Mucosa of descending colon (tissue), 3 donors: ENCODE measurements at regions not wholly inside any gene's neighbourhood (a gene's known extent, or its start where the extent isn't known, plus 50 kb on each side); places are given as distances from the start of the nearest gene placed in this dataset.

Source experiments
- ATAC-seq: fragments of 200-7000 bp; cut with Tn5 transposase; one replicate; pipeline ENCODE4 v1.9.1; 2020; ENCODE audit warnings: mild to moderate bottlenecking, moderate library complexity
- DNase-seq, 3 donors: peaks; one replicate each; pipeline ENCODE4 v3.0.0-alpha.2; 2020
- H3K36me3 ChIP-seq: fragments of 200-600 bp; one replicate; pipeline ENCODE4 v1.8.0; 2021; ENCODE audit warnings: low read depth, mild to moderate bottlenecking
- H3K4me1 ChIP-seq: fragments of 200-600 bp; one replicate; pipeline ENCODE4 v1.8.0; 2021; ENCODE audit warnings: low read depth, mild to moderate bottlenecking
- H3K4me3 ChIP-seq: fragments of 200-600 bp; one replicate; pipeline ENCODE4 v1.8.0; 2021; ENCODE audit warnings: mild to moderate bottlenecking
- H3K9me3 ChIP-seq: fragments of 200-600 bp; one replicate; pipeline ENCODE4 v1.8.0; 2021; ENCODE audit warnings: mild to moderate bottlenecking
- intact Hi-C, 2 donors: fragments of 100-400 bp; cut with DNase I in 1 of 2; cut with micrococcal nuclease in 1 of 2; formaldehyde crosslinking; loops; one replicate each; pipeline versions ENCODE4 v1.11.0 to v1.11.1; 2022; cut with DNase I, micrococcal nuclease
- TF ChIP-seq, protein P1 (sequence below): fragments of 200-600 bp; IDR thresholded peaks from one replicate; pipeline ENCODE4 v1.8.0; 2022; ENCODE audit warnings: antibody characterized with exemption, mild to moderate bottlenecking
- donor health status: DM: no; HTN: no; CAD: no; lungs with moderate emphysema.
- donor health status: DM: no; HTN: no; CAD: no.
- donor health status: DM: no; HTN: yes; CAD: no.

DNA sequence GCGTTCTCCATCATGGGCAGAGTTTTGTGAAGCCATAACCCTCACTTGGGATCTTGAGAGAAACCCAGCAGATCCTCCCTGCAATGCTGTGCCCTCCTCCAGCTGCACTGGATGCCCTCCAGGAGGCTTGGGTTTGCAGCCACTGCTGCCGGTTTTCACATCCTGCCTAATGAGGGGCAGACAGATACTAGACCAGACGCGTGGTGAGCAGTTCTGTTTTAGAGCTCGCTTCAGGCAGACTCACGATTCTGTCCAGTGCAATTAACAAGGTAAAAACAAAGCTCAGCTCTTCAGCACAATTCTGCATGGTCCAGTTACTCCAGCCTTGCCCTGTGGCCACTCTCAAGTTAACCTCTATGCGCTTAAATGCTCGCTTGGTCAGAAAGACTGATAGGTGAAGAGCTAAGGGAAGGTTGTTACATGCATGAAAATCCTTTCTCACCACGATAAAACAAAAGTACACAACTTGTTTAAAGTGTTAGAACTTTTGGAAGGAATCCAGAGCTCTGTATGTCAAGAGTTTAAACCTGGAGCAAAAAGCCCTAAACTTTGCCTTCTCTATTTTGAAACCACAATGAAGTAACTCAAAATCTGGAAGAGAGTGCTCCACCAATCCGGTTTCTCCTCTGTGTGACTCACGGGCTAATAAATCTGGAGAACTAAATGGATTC, 292.3 kb upstream of the FAT3 start:
- Histone ChIP-seq H3K4me1 (no peaks in the 10 kb centered on the region), H3K36me3 (no peaks in the 10 kb centered on the region), H3K4me3 (no peak overlapping the region), H3K9me3 (no peaks in the 10 kb centered on the region)
- ATAC-seq (no peak), DNase-seq (no peak)
- intact Hi-C loops: no loop called here
- TF ChIP-seq, protein P1, sequence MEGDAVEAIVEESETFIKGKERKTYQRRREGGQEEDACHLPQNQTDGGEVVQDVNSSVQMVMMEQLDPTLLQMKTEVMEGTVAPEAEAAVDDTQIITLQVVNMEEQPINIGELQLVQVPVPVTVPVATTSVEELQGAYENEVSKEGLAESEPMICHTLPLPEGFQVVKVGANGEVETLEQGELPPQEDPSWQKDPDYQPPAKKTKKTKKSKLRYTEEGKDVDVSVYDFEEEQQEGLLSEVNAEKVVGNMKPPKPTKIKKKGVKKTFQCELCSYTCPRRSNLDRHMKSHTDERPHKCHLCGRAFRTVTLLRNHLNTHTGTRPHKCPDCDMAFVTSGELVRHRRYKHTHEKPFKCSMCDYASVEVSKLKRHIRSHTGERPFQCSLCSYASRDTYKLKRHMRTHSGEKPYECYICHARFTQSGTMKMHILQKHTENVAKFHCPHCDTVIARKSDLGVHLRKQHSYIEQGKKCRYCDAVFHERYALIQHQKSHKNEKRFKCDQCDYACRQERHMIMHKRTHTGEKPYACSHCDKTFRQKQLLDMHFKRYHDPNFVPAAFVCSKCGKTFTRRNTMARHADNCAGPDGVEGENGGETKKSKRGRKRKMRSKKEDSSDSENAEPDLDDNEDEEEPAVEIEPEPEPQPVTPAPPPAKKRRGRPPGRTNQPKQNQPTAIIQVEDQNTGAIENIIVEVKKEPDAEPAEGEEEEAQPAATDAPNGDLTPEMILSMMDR: no peak

DNA sequence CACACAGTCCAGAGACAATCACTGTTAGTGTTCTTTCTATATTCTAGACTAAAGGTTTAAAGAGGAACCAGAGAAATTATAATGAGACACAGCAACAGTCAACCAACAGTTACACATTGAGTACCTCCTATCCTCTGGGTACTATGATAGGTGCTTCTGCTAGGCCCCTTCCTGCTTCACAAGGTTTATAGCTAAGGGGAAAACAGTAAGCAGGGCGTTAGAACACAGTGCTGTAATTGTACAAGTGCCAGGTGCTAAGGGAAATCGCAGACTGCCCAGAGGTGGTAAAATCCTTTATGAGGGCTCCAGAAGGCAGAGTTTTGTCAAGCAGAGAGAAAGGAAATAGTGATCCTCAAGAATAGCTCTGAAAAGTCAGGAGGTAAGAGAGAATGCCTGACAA, 297.2 kb upstream of the FAT3 start:
- H3K36me3 ChIP-seq: no peaks in the 10 kb centered on the region
- intact Hi-C loops: no loop called here
- no peaks in the 10 kb centered on the region for H3K9me3 ChIP-seq
- no peaks in the 10 kb centered on the region for H3K4me1 ChIP-seq
- ATAC-seq (peak; percentile 94), DNase-seq (peak in 1 of 3 donors; percentile 24)
- TF ChIP-seq, protein P1: no peak
- no peak overlapping the region for H3K4me3 ChIP-seq

DNA sequence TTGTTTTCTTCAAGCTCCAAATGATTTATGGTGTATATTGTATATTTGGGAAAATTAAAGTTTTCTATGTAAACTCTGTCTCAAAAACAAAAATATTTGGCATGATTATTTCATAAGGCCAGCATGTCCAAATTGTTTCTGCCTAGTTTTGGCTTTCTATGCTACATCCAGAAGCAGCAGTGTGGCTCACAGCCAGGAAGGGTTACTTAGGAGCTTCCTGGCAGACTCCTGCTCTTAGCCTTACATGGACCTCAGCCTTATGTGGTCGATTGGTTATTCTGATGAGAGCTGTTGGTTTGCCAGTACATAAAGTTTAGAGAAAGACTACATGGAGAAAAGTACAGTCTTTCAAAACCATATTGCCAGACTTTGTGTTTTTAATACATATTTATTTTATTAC, 297.7 kb upstream of the FAT3 start:
- peak; percentile 36 for ATAC-seq
- intact Hi-C loops: no loop called here
- H3K9me3 ChIP-seq: no peaks in the 10 kb centered on the region
- no peaks in the 10 kb centered on the region for H3K36me3 ChIP-seq
- H3K4me1 ChIP-seq: no peaks in the 10 kb centered on the region
- H3K4me3 ChIP-seq: no peak overlapping the region
- TF ChIP-seq, protein P1: no peak
- peak; percentile 29 to 51 (median 50) for DNase-seq

DNA sequence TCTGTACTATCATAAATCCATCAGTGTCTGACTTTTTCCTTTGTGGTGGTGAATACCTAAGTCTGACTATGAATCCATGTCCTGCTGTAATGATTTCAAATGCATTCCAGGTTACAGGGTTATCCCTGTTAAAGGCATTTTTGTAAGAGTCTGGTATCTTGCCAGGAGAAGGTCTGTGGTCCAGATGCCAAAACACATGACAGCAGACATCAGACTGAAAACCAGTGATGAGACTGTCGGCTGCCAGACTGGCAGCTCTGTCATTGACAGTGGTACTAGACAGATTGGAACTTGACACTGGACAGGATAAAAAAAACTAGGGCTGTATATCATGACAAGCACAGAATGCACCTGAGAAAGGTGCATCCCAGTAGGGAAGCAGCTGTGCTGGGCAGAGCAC, 301.8 kb upstream of the FAT3 start:
- intact Hi-C loops: no loop called here

DNA sequence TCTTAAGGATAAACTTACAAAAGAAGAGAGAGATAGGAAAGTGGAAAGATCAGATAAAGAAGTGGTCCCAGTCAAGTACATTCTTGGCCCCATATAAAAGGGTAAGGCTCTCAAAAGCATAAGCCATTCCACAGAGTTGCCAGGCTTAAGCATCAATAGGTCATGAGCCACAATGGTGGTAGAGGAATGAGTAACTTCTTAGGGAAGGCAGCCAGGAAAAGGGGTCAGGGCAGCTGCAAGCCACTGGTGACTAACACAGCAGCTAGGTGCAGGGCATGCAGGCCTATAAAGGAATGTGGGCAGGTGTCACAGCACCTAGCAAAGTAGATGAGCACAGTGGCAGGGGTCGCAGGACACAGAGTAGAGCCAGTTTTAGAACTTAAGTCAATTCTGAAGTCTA, 302.6 kb upstream of the FAT3 start:
- Histone ChIP-seq H3K9me3 (no peaks in the 10 kb centered on the region), H3K4me1 (no peaks in the 10 kb centered on the region), H3K36me3 (no peaks in the 10 kb centered on the region), H3K4me3 (no peak overlapping the region)
- TF ChIP-seq, protein P1: no peak
- intact Hi-C loops: no loop called here
- no peak for DNase-seq
- no peak for ATAC-seq

More for the DNA sequence above, 301.8 kb upstream of the FAT3 start:
- DNase-seq (no peak), ATAC-seq (no peak)
- TF ChIP-seq, protein P1: no peak
- H3K9me3 ChIP-seq: no peaks in the 10 kb centered on the region
- H3K4me3 ChIP-seq: no peak overlapping the region
- H3K36me3 ChIP-seq: no peaks in the 10 kb centered on the region
- H3K4me1 ChIP-seq: no peaks in the 10 kb centered on the region

DNA sequence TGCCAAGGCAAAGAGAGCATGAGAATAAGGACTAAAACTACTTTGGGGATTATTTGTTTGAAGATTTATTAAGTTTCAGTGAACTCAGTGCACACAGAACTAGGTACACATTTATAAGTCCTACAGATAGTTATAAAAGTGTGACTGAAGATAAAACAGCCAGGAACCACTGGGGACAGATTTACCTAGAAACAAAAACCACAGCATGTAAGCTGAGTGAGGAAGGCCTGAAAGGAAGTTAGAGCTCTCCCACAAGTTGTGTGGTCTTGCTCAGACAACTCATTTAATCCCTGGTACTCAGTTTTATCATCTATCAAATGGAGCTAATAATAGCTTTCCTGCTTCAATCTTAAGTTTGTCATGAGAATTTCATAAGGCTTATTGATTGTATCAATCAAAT, 311.2 kb upstream of the FAT3 start:
- no peak overlapping the region for H3K4me3 ChIP-seq
- no peak for DNase-seq
- intact Hi-C loops: no loop called here
- H3K36me3 ChIP-seq: no peaks in the 10 kb centered on the region
- no peaks in the 10 kb centered on the region for H3K9me3 ChIP-seq
- TF ChIP-seq, protein P1: no peak
- H3K4me1 ChIP-seq: no peaks in the 10 kb centered on the region
- ATAC-seq: no peak
